Mesenchymal stem cell (in vitro differentiated cells and primary cell): ENCODE measurements at regions not wholly inside any gene's neighbourhood (a gene's known extent, or its start where the extent isn't known, plus 50 kb on each side); places are given as distances from the start of the nearest gene placed in this dataset.

ENCODE experiments used
- DNase-seq: peaks from one replicate; pipeline ENCODE4 v3.0.0-alpha.2; 2013
- H2AFZ ChIP-seq: one replicate; pipeline ENCODE4 v1.6.1; 2013; ENCODE audit warnings: low read depth, mild to moderate bottlenecking, control low read depth, inconsistent platforms, low read length, moderate library complexity
- H2AK5ac ChIP-seq: 2 replicates; pipeline ENCODE4 v1.6.1; 2013; ENCODE audit warnings: low read length, moderate library complexity, mild to moderate bottlenecking, inconsistent platforms; ENCODE audit not compliant: severe bottlenecking
- H2BK120ac ChIP-seq: one replicate; pipeline ENCODE4 v1.6.1; 2013; ENCODE audit warnings: low read depth, mild to moderate bottlenecking, inconsistent platforms, low read length, moderate library complexity
- H2BK12ac ChIP-seq, 2 experiments: one replicate each; pipeline ENCODE4 v1.6.1; 2013; ENCODE audit warnings: inconsistent platforms in 2 of 2, low read length in 2 of 2, mild to moderate bottlenecking in 2 of 2, moderate library complexity in 2 of 2, control low read depth in 1 of 2
- H2BK15ac ChIP-seq: one replicate; pipeline ENCODE4 v1.6.1; 2013; ENCODE audit warnings: mild to moderate bottlenecking, low read depth, inconsistent platforms; ENCODE audit not compliant: poor library complexity, severe bottlenecking
- H2BK5ac ChIP-seq: 2 replicates; pipeline ENCODE4 v1.6.1; 2013; ENCODE audit warnings: low read depth, mild to moderate bottlenecking, low read length, control low read depth, inconsistent platforms; ENCODE audit not compliant: poor library complexity, severe bottlenecking
- H3K14ac ChIP-seq, 2 experiments: one replicate each; pipeline ENCODE4 v1.6.1; 2013; ENCODE audit warnings: inconsistent platforms in 2 of 2, low read length in 2 of 2, control low read depth in 1 of 2, mild to moderate bottlenecking in 1 of 2, moderate library complexity in 1 of 2
- H3K18ac ChIP-seq, 2 experiments: one replicate each; pipeline ENCODE4 v1.6.1; 2013; ENCODE audit warnings: inconsistent platforms in 2 of 2, low read length in 2 of 2, control low read depth in 1 of 2, low read depth in 1 of 2, mild to moderate bottlenecking in 1 of 2
- H3K23ac ChIP-seq, 2 experiments: one replicate each; pipeline ENCODE4 v1.6.1; 2013; ENCODE audit warnings: inconsistent platforms in 2 of 2, low read length in 2 of 2, mild to moderate bottlenecking in 2 of 2, moderate library complexity in 2 of 2, control low read depth in 1 of 2
- H3K27ac ChIP-seq: 2 replicates; pipeline ENCODE4 v1.5.1; 2013; ENCODE audit warnings: mild to moderate bottlenecking, moderate library complexity, low read length, control low read depth, inconsistent platforms; ENCODE audit not compliant: poor library complexity, severe bottlenecking
- H3K27me3 ChIP-seq, 2 experiments: 2 replicates each; pipeline versions ENCODE4 v1.6.1 to v1.7.0; 2013; ENCODE audit warnings: low read length in 2 of 2, mild to moderate bottlenecking in 2 of 2, moderate library complexity in 2 of 2, control low read depth in 1 of 2, inconsistent platforms in 1 of 2; ENCODE audit not compliant: control insufficient read depth in 1 of 2, insufficient read depth in 1 of 2
- H3K36me3 ChIP-seq, 2 experiments: 2 replicates each; pipeline versions ENCODE4 v1.6.1 to v1.7.0; 2013; ENCODE audit warnings: low read length in 2 of 2, control low read depth in 1 of 2, inconsistent platforms in 1 of 2, low read depth in 1 of 2, mild to moderate bottlenecking in 1 of 2; ENCODE audit not compliant: insufficient read depth in 2 of 2, control insufficient read depth in 1 of 2
- H3K4ac ChIP-seq, 2 experiments: one replicate each; pipeline ENCODE4 v1.6.1; 2013; ENCODE audit warnings: inconsistent platforms in 2 of 2, low read length in 2 of 2, mild to moderate bottlenecking in 2 of 2, moderate library complexity in 2 of 2, control low read depth in 1 of 2, low read depth in 1 of 2
- H3K4me1 ChIP-seq: 2 replicates; pipeline ENCODE4 v1.6.1; 2013; ENCODE audit warnings: low read depth, low read length, control low read depth; ENCODE audit not compliant: control insufficient read depth, insufficient read depth
- H3K4me2 ChIP-seq: 2 replicates; pipeline ENCODE4 v1.6.1; 2013; ENCODE audit warnings: low read length, mild to moderate bottlenecking, inconsistent platforms; ENCODE audit not compliant: poor library complexity, severe bottlenecking
- H3K4me3 ChIP-seq, 2 experiments: 2 replicates each; pipeline versions ENCODE4 v1.5.1 to v1.7.0; 2013; ENCODE audit warnings: low read length in 2 of 2, mild to moderate bottlenecking in 2 of 2, control low read depth in 1 of 2, low read depth in 1 of 2; ENCODE audit not compliant: insufficient read depth in 1 of 2
- H3K79me1 ChIP-seq: replicated peaks from 2 replicates; pipeline ENCODE4 v1.6.1; 2013; ENCODE audit warnings: mild to moderate bottlenecking, control low read depth, low read length, inconsistent platforms; ENCODE audit not compliant: poor library complexity, severe bottlenecking
- H3K9ac ChIP-seq: 2 replicates; pipeline ENCODE4 v1.7.0; 2013; ENCODE audit warnings: mild to moderate bottlenecking, low read length, moderate library complexity
- H3K9me3 ChIP-seq: 2 replicates; pipeline ENCODE4 v1.7.0; 2013; ENCODE audit warnings: mild to moderate bottlenecking, low read length; ENCODE audit not compliant: control insufficient read depth
- H4K8ac ChIP-seq: one replicate; pipeline ENCODE4 v1.6.1; 2013; ENCODE audit warnings: inconsistent platforms, mild to moderate bottlenecking, low read length, moderate library complexity
- H4K91ac ChIP-seq: one replicate; pipeline ENCODE4 v1.6.1; 2013; ENCODE audit warnings: mild to moderate bottlenecking, low read length, inconsistent platforms
- WGBS: methylation state at CpG from one replicate; pipeline ENCODE4 v1.1.7; 2013; ENCODE audit warnings: mixed read lengths; 5-methylcytosine and 5-hydroxymethylcytosine counted together

DNA sequence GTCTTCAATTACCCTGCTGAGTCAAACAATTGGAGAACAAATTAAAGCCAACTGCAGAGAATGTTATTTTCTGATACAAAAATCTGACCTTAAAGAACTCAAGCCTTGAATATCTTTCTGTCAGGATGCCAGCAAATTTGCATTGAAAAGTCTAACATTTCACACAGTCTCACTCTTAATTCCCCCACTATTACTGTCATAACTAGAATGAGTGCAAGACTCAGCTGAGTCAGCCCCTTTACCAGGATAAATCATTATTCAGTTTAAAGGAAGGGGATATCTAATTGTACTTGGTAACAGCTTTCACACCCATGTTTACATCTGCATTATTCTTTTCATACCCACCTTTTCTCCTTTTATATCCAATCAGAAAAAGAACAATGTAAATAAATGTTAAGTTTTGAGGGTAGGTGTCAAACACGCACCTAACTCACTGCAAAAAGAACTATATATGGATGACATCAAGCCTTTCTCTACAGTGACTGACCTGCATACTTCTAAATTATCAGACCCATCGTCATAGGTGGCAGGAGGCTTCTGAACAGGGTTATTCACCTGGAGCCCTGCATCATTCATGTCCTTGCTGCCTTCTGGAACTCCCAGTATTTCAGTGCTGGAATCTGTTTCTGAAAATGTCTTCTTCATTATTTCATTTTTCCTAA, 117.4 kb downstream of the TMA16 start:
- H2BK5ac ChIP-seq: no peak overlapping the region
- no peak overlapping the region for H3K18ac ChIP-seq
- H3K36me3 ChIP-seq: no peaks in the 10 kb centered on the region
- no peaks in the 10 kb centered on the region for H3K27me3 ChIP-seq
- no peak overlapping the region for H3K4ac ChIP-seq
- H3K9me3 ChIP-seq: no peaks in the 10 kb centered on the region
- H3K79me1 ChIP-seq: no peaks in the 10 kb centered on the region
- H3K27ac ChIP-seq: no peak overlapping the region
- H4K8ac ChIP-seq: no peak overlapping the region
- no peak overlapping the region for H3K23ac ChIP-seq
- H2BK12ac ChIP-seq: no peak overlapping the region
- H3K14ac ChIP-seq: no peak overlapping the region
- WGBS: 88% methylated on average over 2 of the region's 2 CpGs
- H3K4me3 ChIP-seq: no peak overlapping the region
- H2AFZ ChIP-seq: no peak overlapping the region
- H3K4me2 ChIP-seq: no peak overlapping the region
- no peak for DNase-seq
- H4K91ac ChIP-seq: no peak overlapping the region
- H3K9ac ChIP-seq: no peak overlapping the region
- H2AK5ac ChIP-seq: no peak overlapping the region
- no peaks in the 10 kb centered on the region for H3K4me1 ChIP-seq
- no peak overlapping the region for H2BK120ac ChIP-seq
- no peak overlapping the region for H2BK15ac ChIP-seq

DNA sequence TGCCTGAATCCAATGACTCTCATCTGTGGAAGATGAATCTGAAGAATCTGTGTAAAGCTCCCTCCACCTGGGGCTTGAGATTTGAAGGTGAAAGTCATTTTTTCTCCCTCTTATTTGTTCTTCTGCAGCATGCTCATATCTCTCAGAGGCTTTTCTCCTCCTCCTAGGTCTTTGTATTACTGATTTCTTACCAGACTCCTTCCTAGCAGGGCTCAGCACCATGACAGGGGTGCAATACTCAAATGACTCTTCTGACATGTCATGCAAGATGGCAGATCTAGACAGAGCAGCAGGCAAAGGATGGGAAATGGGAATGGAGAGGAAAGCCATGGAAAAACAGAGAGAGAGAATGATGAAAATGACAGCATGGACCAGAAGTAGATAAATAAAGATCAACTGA, 118.3 kb downstream of the TMA16 start:
- DNase-seq: no peak
- Histone ChIP-seq H3K14ac (no peak overlapping the region), H3K79me1 (no peaks in the 10 kb centered on the region), H3K4me1 (no peaks in the 10 kb centered on the region), H3K27ac (no peak overlapping the region), H3K4me3 (no peak overlapping the region), H4K8ac (no peak overlapping the region), H3K18ac (no peak overlapping the region), H2BK120ac (no peak overlapping the region), H3K9me3 (no peaks in the 10 kb centered on the region), H4K91ac (no peak overlapping the region), H2BK15ac (no peak overlapping the region), H3K27me3 (no peaks in the 10 kb centered on the region), H3K4ac (no peak overlapping the region), H2BK5ac (no peak overlapping the region), H3K9ac (no peak overlapping the region), H2BK12ac (no peak overlapping the region), H3K23ac (no peak overlapping the region), H3K36me3 (no peaks in the 10 kb centered on the region), H2AFZ (no peak overlapping the region), H2AK5ac (no peak overlapping the region), H3K4me2 (no peak overlapping the region)

DNA sequence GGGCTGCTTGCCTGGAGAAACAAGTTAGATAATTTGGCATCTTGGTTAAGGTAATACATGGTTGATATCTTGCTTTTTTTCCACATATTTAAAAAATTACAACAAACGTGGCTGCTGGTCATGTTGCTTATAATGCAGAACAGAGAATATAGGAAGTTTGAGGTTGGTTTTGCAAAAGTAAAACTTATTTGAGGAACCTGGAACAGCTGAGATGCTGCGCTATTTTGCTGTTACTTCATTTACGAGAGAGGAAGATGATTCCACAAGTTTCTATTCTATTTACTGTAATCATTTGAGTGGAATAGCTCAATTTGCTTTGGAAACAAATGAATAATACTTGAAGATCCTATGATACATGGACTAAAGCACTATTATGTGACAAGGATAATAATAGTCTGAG, 118.9 kb downstream of the TMA16 start:
- Histone ChIP-seq H2BK120ac (no peak overlapping the region), H3K9ac (no peak overlapping the region)
- WGBS: 75% methylated on average over 2 of the region's 3 CpGs

DNA sequence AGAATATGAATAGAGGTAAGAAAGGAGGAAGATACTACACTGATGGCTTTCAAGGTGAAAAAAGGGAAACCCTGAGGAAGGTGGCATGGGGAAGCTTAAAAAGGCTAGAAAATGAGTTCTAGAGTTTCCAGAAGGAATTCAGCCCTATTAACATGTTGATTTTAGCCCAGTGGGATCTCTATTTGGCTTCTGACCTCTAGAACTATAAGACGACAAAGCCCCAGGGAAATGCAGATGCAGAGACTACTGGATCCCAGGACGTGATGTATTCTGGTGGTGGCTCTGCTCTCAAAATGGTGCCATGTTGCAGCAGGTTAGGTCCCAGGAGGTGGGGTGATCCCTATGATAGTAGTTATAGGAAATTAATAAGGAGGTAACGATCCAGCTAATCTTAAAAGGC, 120.4 kb downstream of the TMA16 start:
- no peak overlapping the region for H3K23ac ChIP-seq
- no peaks in the 10 kb centered on the region for H3K4me1 ChIP-seq
- no peak overlapping the region for H3K4me3 ChIP-seq
- DNase-seq: no peak
- no peaks in the 10 kb centered on the region for H3K79me1 ChIP-seq
- no peak overlapping the region for H3K4me2 ChIP-seq
- no peak overlapping the region for H3K4ac ChIP-seq
- no peak overlapping the region for H2BK12ac ChIP-seq
- H2BK120ac ChIP-seq: no peak overlapping the region
- 66% methylated on average over 2 of the region's 3 CpGs for WGBS
- H3K9ac ChIP-seq: no peak overlapping the region
- H3K36me3 ChIP-seq: no peaks in the 10 kb centered on the region
- no peak overlapping the region for H2BK5ac ChIP-seq
- H3K9me3 ChIP-seq: no peaks in the 10 kb centered on the region
- H3K27me3 ChIP-seq: no peaks in the 10 kb centered on the region
- H2AFZ ChIP-seq: no peak overlapping the region
- no peak overlapping the region for H2AK5ac ChIP-seq
- no peak overlapping the region for H4K91ac ChIP-seq
- H4K8ac ChIP-seq: no peak overlapping the region
- H3K18ac ChIP-seq: no peak overlapping the region
- H2BK15ac ChIP-seq: no peak overlapping the region
- H3K14ac ChIP-seq: no peak overlapping the region
- H3K27ac ChIP-seq: no peak overlapping the region

More for the DNA sequence above, 118.9 kb downstream of the TMA16 start:
- no peak overlapping the region for H3K27ac ChIP-seq
- no peak overlapping the region for H2BK5ac ChIP-seq
- no peak overlapping the region for H2AFZ ChIP-seq
- H4K91ac ChIP-seq: no peak overlapping the region
- H3K4me3 ChIP-seq: no peak overlapping the region
- DNase-seq: no peak
- no peak overlapping the region for H2AK5ac ChIP-seq
- no peaks in the 10 kb centered on the region for H3K36me3 ChIP-seq
- H4K8ac ChIP-seq: no peak overlapping the region
- no peak overlapping the region for H3K14ac ChIP-seq
- no peaks in the 10 kb centered on the region for H3K9me3 ChIP-seq
- H3K4me2 ChIP-seq: no peak overlapping the region
- H3K18ac ChIP-seq: no peak overlapping the region
- no peak overlapping the region for H2BK12ac ChIP-seq
- no peaks in the 10 kb centered on the region for H3K4me1 ChIP-seq
- H3K23ac ChIP-seq: no peak overlapping the region
- no peaks in the 10 kb centered on the region for H3K79me1 ChIP-seq
- H3K4ac ChIP-seq: no peak overlapping the region
- no peaks in the 10 kb centered on the region for H3K27me3 ChIP-seq
- H2BK15ac ChIP-seq: no peak overlapping the region
